Cardiac fibroblast (primary cell): ENCODE measurements at regions not wholly inside any gene's neighbourhood (a gene's known extent, or its start where the extent isn't known, plus 50 kb on each side); places are given as distances from the start of the nearest gene placed in this dataset.

ENCODE experiments used
- DNase-seq, 2 donors: peaks; one replicate each; pipeline versions ENCODE4 v3.0.0 to v3.0.0-alpha.2; 2010; ENCODE audit warnings: low read depth in 2 of 2
- H3K4me3 ChIP-seq, 2 donors: replicated peaks in 1 of 2; 1 replicate in 1 of 2; 2 replicates in 1 of 2; pipeline ENCODE4 v1.5.1; 2011; ENCODE audit warnings: low read depth in 2 of 2, low read length in 2 of 2, mild to moderate bottlenecking in 2 of 2, moderate library complexity in 1 of 2
- TF ChIP-seq, protein P1 (sequence below): IDR thresholded peaks from one replicate; pipeline ENCODE4 v1.5.1; 2011; ENCODE audit warnings: low read depth, mild to moderate bottlenecking, low read length, inconsistent platforms

DNA sequence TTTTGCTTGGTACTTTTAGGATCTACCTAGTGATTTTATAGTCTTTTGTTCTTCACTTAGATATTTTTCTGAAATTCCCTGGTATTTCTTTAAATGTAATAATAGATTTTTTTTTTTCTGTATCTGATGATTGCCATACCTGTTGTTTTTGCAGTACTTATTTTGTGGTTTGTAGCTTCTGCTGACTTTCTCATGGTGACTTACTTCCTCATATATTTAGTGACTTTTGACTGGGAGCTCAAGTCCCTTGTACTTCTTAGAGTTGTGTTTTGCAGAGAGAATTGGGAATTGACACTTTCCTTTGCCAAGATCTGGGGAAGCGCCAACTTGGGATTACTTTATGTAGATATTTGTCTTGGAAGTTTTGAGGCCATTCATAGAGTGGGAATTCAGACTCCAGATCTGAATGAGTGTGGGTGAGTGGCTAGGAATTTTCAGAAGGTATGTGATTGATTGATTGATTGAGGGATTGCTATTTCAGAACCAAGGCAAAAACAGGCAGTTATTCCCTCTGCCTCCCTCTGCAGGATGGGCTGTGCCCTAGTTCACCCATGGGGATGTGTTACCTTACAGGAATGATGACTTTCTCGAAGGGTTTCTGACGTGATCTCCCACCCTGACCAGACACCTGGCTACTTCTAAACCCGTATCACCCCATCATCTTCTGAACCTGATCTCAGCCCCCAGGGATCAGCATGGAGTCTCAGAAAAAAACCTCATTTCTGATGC lies 219.5 kb downstream of the URB2 start:
- no peak overlapping the region for H3K4me3 ChIP-seq
- TF ChIP-seq, protein P1, sequence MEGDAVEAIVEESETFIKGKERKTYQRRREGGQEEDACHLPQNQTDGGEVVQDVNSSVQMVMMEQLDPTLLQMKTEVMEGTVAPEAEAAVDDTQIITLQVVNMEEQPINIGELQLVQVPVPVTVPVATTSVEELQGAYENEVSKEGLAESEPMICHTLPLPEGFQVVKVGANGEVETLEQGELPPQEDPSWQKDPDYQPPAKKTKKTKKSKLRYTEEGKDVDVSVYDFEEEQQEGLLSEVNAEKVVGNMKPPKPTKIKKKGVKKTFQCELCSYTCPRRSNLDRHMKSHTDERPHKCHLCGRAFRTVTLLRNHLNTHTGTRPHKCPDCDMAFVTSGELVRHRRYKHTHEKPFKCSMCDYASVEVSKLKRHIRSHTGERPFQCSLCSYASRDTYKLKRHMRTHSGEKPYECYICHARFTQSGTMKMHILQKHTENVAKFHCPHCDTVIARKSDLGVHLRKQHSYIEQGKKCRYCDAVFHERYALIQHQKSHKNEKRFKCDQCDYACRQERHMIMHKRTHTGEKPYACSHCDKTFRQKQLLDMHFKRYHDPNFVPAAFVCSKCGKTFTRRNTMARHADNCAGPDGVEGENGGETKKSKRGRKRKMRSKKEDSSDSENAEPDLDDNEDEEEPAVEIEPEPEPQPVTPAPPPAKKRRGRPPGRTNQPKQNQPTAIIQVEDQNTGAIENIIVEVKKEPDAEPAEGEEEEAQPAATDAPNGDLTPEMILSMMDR = no peak
- no peak for DNase-seq

DNA sequence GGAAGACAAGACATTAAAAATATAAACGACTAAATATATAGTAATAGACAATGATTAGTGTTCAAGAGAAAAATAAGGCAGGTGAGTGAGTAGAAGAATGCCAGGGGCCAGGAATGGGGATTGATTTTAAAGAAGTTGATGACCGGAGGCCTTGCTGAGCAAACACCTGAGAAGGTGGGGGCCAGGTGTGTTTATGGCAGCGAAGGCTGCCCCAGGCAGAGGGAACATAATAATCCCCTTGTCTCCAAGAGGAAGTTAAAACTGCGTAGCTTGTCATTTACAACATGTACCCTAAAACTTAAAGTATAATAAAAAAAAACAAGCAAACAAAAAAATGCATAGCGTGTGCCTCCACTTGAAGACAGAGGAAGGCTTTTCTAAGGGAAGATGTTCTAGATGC lies 220.3 kb downstream of the URB2 start:
- no peak for DNase-seq
- TF ChIP-seq, protein P1 = no peak
- no peak overlapping the region for H3K4me3 ChIP-seq

DNA sequence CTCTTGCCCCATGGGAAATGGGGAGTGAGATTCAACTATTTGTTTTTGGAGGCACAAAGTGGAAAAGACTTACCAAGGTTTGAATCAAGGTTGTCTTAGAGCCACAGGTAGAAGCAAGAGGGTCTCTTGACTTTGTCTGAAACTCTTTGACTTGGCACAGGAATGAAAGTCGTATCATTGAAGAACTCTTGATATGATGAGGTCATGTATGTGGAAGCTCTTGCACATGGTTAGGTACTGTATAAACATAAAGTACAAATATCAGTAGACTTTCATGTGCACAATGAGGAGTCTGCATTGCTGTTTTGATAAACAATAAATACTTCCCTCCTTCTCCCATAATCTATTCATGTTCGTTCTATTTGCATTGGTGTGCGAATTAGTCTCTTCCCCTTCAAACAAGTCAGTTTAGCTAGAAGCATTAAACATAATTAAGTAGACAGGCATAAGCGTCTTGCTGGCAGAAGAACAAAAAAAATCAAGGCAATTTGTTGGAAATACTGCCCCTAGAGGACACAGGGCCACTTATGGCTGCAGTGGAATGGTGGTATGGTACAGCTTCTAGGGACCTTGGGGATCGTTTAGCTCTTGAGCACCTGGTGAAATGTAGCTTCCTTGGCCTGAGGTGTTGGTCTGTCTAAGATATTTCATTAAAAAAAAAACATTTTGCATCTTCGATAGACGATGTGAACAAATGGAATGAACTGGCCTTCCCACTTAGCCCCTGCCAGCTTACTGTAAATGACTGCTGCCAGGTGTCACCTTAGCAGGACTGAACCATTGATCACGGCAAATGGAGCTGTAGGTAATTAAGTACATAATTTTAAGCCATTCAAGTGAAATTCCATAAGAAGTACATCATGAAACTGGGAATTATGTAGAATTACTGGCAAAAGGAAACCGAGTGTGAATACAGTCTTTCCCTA lies 218.0 kb upstream of the GALNT2 start:
- no peak overlapping the region for H3K4me3 ChIP-seq
- DNase-seq = peak; percentile 39 to 45
- TF ChIP-seq, protein P1 = peak; percentile 48

DNA sequence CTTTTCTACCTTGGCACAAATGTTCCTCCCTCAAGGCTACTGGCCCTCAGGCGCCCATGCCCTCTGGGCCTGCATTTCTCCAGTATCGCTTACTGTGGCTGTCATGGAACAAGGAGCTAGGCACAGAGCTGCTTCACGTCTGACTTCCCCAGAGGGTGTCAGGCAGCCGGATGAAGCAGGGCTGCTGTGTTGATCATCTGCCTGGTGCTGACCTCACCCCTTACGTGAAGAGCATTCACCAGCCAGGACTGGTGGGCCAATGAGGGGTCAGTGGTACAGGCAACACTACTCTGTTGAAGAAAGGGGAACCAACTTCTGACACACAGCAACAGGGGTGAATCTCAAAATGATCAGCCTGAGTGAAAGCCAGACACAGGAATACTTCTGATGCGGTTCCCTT lies 215.5 kb upstream of the GALNT2 start:
- no peak overlapping the region for H3K4me3 ChIP-seq
- no peak for DNase-seq
- TF ChIP-seq, protein P1 = no peak

DNA sequence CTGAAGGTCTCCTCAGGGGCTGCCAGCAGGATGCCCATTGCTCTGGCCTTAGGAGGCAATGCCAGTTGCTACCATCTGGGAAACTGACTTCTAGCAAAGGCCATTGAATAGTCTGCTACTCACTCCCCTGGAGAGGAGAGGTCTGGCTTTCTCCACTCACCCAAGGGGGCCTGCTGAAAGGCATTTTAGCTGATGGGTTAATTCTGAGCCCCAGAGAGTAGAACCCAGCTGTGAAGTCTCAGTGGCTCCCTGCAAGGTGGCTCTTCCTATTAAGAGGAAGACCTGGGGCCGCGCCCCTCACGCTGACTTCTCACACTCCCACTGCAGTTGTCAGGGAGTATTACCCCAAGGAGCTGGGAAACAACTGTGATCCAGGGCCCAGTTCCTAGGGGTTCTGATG lies 213.3 kb upstream of the GALNT2 start:
- DNase-seq = no peak
- no peak overlapping the region for H3K4me3 ChIP-seq
- TF ChIP-seq, protein P1 = no peak

DNA sequence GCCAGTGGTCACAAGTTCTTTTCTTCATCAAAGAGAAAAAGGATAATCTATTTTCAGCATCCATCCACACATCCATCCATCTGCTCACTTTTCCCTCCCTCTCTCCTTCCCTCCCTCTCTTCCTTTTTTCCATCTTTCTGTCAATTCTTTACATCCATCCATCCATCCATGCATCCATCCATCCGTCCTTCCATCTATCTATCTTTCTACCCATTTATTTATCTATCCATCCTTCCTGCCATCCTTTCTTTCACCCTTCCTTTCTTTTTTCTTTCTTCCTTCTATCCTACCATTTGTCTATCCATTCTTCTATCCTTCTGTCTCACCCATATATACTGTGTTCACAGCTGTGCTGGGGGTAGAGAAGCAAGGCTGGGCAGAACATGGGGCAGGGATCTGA lies 212.4 kb upstream of the GALNT2 start:
- no peak overlapping the region for H3K4me3 ChIP-seq
- TF ChIP-seq, protein P1 = no peak
- DNase-seq = no peak
